GM13976 (cell line): ENCODE measurements at regions not wholly inside any gene's neighbourhood (a gene's known extent, or its start where the extent isn't known, plus 50 kb on each side); places are given as distances from the start of the nearest gene placed in this dataset.

Experiments used
- DNase-seq: peaks from one replicate; pipeline ENCODE4 v3.0.0; 2012; ENCODE audit warnings: low spot score
- in situ Hi-C: fragments of 300-500 bp; cut with MboI; formaldehyde crosslinking; loops from one replicate; pipeline ENCODE4 v1.12.0; 2022; ENCODE audit warnings: low sequenced_read_pairs, mixed read lengths, inconsistent platforms; ENCODE audit not compliant: unreplicated experiment
- TF ChIP-seq, protein P1 (sequence below): IDR thresholded peaks from 2 replicates; pipeline ENCODE4 v1.5.1; 2012; ENCODE audit warnings: borderline replicate concordance, mild to moderate bottlenecking; ENCODE audit not compliant: insufficient read depth; ENCODE audit errors: extremely low read depth, missing control alignments, control extremely low read depth

DNA sequence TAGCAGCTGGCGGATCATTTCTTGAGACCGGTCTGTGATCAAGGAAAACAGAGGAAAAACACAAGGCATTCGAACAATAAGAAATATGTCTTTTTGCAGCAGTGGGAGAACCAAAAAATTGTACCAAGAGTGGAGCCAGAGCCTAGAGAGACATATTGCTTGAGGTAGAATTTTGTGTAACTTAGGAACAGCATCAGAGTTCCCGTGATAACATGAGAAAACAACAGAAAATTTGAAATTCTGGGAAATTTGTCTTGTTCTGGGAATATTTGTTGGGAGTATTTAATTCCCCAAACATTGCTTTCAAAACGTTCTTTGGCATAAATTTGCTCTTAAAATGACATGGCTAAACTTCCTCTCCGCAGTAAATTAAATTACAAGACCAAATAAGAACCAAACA, 267.5 kb downstream of the GPD2 start:
- in situ Hi-C loops, result no loop called here
- no peak for DNase-seq
- TF ChIP-seq, protein P1, sequence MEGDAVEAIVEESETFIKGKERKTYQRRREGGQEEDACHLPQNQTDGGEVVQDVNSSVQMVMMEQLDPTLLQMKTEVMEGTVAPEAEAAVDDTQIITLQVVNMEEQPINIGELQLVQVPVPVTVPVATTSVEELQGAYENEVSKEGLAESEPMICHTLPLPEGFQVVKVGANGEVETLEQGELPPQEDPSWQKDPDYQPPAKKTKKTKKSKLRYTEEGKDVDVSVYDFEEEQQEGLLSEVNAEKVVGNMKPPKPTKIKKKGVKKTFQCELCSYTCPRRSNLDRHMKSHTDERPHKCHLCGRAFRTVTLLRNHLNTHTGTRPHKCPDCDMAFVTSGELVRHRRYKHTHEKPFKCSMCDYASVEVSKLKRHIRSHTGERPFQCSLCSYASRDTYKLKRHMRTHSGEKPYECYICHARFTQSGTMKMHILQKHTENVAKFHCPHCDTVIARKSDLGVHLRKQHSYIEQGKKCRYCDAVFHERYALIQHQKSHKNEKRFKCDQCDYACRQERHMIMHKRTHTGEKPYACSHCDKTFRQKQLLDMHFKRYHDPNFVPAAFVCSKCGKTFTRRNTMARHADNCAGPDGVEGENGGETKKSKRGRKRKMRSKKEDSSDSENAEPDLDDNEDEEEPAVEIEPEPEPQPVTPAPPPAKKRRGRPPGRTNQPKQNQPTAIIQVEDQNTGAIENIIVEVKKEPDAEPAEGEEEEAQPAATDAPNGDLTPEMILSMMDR, result no peak

DNA sequence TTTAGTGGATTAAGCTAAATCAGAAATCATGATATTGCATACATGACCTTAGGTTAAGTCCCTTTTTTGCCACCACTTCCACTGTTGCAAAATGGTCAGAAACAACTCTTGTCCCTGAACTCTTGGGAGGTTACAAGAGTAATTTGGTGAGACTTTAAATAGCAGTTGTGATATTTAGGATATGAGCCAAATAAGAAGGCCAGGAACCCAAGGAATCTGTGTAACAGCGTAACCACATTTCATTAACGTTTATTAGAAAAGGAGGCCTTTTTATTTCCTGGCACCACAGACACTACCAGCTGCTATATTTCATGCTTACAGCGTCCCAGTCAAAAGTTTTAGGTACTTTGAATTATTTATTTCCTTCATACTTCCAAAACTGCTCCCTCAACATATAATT, 268.0 kb downstream of the GPD2 start:
- DNase-seq, result no peak
- in situ Hi-C loops, result no loop called here
- TF ChIP-seq, protein P1, result no peak

- DNase-seq, result no peak
- TF ChIP-seq, protein P1, result no peak
- in situ Hi-C loops, result no loop called here
These were observed 268.4 kb downstream of the GPD2 start for GRCh38 chr2:156704617-156705016.

GRCh38 chr2:156706576-156706975, 270.4 kb downstream of the GPD2 start:
- in situ Hi-C loops, result no loop called here
- TF ChIP-seq, protein P1, result no peak
- DNase-seq, result no peak

DNA sequence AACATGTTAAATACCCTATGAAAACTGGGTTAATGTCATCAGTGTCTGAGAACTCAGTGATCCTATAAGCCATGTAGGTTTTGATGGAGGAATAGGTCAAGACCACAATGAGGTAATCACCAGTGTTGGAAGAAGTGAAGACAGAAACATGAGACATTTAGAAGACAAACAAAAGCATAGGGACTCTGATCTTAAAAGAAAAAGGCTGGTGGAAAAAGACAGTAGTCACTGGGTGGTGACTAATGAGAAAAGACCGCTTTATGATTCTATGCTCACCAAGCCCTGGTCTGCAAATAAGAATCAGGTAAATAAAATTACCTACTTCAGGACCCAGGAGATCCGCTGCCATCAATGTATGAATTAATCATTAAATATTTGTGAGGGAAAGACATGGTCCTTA, 271.9 kb downstream of the GPD2 start:
- DNase-seq, result no peak
- in situ Hi-C loops, result no loop called here
- TF ChIP-seq, protein P1, result no peak

- in situ Hi-C loops, result no loop called here
- DNase-seq, result no peak
- TF ChIP-seq, protein P1, result no peak
These were observed 272.9 kb downstream of the GPD2 start for GRCh38 chr2:156709091-156709490.

DNA sequence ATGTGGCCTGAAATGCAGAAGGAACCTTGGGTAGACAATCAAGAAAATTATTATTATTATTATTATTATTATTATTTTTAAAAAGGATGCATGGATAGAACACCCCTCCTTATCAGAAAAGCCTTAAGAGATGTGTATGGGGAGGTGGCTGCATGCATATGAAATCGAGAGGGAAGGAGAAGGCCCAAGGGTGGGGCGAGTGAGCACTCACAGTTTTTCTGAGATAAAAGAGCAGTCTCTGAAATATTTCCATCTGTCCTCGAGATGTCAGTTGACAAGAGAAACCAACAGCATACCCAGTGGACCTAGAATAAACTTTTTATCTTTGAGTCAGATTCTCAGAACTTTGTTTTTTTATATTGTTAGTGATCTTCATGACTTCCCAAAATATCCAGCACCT, 282.9 kb downstream of the GPD2 start:
- no peak for DNase-seq
- in situ Hi-C loops, result no loop called here
- TF ChIP-seq, protein P1, result no peak
